HG02884 (cell line): ENCODE measurements at regions not wholly inside any gene's neighbourhood (a gene's known extent, or its start where the extent isn't known, plus 50 kb on each side); places are given as distances from the start of the nearest gene placed in this dataset.

Experiments used
- ATAC-seq: cut with Tn5 transposase; IDR thresholded peaks from one replicate; pipeline ENCODE4 v1.9.1; 2021; ENCODE audit warnings: mild to moderate bottlenecking, moderate library complexity; ENCODE audit not compliant: unreplicated experiment

DNA sequence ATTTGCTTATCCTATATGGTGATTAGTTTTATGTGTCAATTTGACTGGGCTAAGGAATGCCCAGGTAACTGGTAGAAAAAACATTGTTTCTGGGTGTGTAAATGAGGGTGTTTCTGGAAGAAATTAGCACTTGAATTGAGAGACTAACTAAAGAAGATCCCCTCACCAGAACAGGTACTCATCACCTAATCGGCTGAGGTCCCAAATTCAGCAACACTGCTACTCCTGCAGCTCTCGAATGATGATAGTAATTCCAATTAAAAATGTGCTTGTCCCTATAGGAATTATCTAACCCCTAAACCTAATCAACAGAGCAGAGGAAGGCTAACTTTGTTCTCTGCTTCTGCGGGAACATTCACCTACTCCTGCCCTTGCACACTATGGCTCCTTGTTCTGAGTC is 464.5 kb upstream of the CHST9 start:
- no peak for ATAC-seq

DNA sequence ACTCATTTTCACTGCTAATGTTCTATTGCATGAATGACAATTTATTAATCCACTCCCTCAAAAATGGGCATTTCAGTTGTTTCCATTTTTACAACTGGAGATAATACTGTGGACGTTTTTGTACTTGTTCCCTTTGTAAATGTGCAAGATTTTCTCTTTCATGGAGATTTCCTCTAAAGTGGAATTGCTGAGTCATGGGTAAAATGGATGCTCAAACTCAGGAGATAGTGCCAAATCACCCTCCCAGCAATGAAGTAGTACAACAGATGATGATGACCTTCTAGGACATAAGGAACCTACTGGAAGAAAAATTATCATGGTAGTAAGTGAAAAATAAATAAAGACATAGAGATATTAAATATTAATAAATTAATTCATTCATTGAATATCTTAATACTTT is 460.8 kb upstream of the CHST9 start:
- no peak for ATAC-seq

GRCh38 chr18:27636576-27637085 is 451.5 kb upstream of the CHST9 start:
- ATAC-seq = no peak

- no peak for ATAC-seq
Measured at GRCh38 chr18:27632706-27633105, 447.6 kb upstream of the CHST9 start.

DNA sequence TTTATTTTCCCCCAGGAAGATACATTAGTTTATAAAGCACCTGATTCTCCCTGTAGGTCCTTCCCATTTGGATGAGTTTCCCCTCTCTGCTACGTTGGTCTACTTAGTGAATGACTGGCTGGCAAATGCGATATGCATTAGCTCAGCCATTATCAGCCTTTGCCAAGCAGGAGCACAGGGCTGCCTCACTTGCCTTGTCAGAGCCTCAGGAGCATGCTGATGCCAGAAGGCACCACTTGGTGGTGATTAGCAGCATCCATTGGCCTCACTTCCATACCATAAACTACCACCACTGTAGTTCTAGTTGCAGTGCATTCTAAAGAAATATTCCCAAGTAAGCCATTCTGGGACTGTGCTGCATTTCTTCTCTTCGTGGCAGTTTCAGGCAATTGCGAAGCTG is 442.8 kb upstream of the CHST9 start:
- no peak for ATAC-seq

GRCh38 chr18:27621236-27621890 is 436.3 kb upstream of the CHST9 start:
- no peak for ATAC-seq

- ATAC-seq = no peak
Measured at GRCh38 chr18:27619906-27620305, 434.8 kb upstream of the CHST9 start.

- ATAC-seq = no peak
Measured at GRCh38 chr18:27619090-27619772, 434.1 kb upstream of the CHST9 start.

DNA sequence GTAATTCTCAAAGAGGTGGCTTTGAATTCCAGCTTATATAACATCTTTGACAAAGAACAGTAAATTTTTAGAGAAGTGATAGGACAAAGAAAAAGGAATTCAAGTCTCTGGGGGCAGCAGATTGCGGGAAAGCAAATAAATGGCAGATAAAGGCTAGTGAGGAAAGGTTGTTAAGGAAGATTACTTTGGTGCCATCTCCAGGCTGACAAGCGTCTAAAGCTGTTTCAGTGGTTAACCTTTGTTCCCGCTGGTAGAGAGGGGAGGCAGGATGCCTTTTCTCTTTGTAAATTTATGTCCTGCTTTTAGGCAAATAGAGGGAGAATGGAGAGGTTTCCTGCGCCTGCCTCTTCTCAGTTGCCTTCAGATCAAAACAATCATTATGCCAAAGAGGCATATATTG is 431.2 kb upstream of the CHST9 start:
- no peak for ATAC-seq

- no peak for ATAC-seq
Measured at GRCh38 chr18:27614951-27615844, 430.1 kb upstream of the CHST9 start.

GRCh38 chr18:27609221-27609620 is 424.1 kb upstream of the CHST9 start:
- no peak for ATAC-seq

DNA sequence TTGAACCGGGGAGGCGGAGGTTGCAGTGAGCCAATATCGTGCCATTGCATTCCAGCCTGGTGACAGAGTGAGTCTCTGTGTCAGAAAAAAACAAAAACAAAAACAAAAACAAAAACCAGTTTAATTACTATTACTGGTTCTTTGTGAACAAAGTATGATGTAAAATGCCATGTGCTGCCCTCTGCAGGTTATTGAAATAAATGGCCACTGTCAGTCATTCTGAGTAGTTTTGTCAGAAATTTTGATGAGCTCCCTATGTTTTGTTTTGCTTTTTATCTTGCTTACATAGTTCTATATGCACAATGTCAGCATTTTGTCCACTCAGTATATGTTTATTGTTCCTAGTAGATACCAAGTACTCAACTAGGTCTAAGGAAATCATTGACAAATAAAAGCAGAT is 423.6 kb upstream of the CHST9 start:
- no peak for ATAC-seq

DNA sequence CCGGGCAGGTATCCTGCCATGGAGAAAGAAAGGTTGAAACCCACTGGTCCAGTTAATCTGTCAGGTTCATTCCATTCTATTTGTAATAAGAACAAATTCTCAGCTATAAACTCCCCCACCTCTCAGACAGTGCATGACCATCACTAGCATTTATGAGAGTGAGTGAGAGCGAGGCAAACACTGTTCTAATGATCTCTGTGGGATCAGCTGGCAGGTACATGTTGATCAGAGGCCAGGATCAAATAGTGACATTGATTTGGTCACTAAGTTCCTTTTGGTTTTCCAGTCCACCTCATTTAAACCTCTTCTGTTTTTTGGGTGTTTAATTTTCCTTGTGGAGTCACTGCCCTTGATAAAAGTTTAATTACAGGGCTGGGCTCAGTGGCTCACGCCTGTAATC is 423.1 kb upstream of the CHST9 start:
- no peak for ATAC-seq

GRCh38 chr18:27606741-27607140 is 421.6 kb upstream of the CHST9 start:
- ATAC-seq = no peak

DNA sequence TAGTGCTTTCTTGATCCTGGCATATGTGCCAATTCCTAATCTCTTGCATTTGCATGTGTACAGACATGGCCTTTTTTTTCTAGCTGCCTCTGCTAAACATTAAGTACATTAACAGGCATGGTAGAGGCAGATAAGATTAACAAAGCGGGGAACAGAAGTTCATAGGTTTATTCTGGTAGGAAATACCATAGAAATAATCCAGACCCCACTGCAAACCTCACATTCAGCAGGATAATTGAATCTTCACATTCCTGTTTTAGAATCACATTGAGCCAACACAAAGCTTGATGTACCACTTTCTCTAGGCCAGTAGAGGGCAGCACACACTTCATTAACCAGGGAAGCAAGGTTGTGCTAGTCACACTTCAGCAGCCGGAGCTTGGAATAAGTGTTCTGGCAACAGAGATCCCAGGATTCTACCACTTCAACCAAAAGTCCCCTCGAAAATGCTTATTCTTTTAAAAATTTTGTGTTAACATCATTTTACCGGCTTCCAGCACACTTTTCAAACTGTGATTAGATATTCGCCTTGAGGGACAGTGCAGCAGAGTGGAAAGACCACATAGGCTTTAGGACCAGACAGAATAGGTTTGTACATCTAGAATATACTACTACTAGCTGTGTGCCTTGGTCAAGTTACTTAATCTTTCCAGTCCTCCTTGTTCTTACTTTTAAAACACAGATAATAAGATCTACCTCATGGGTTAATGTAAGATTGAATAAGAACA is 420.2 kb upstream of the CHST9 start:
- peak; percentile 86 for ATAC-seq

DNA sequence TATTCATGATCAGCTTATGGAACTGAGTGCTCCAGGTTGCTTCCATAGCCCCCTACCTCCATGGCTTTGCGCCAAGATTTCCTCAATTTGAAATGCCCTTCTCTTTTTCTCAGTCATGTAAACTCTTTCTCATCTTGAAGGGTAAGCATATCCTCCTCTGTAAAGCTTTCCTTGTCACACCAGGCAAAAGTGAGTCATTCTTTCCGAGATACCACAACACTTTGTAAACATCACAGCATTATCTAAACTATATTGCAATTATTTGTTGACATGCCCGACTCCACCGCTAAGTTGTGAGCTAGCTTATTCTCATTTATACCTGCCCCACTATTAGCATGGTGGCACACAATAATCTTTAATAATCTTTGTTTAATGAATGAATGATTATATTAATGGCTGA is 419.5 kb upstream of the CHST9 start:
- no peak for ATAC-seq

DNA sequence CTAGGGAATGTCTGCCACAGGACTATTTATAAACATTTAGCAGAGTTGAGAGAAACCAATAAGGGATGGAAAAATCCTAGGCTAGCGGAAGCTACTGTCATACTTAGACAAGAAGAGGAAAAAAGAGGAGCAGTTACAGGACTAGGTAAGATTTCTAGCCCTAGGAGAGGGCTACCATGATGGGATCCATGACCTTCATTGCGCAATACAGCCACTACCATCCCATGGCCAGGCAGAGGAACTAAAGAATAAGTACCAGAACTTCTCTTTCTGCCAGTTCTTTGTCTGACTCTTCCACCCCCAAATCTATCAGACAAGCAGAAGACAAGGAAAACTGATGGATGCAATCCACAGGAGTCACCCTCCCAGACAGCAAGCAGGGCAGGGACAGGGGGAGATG is 417.0 kb upstream of the CHST9 start:
- ATAC-seq = no peak

- no peak for ATAC-seq
Measured at GRCh38 chr18:27600245-27600644, 415.1 kb upstream of the CHST9 start.

- ATAC-seq = peak; percentile 85
Measured at GRCh38 chr18:27599202-27599829, 414.2 kb upstream of the CHST9 start.

DNA sequence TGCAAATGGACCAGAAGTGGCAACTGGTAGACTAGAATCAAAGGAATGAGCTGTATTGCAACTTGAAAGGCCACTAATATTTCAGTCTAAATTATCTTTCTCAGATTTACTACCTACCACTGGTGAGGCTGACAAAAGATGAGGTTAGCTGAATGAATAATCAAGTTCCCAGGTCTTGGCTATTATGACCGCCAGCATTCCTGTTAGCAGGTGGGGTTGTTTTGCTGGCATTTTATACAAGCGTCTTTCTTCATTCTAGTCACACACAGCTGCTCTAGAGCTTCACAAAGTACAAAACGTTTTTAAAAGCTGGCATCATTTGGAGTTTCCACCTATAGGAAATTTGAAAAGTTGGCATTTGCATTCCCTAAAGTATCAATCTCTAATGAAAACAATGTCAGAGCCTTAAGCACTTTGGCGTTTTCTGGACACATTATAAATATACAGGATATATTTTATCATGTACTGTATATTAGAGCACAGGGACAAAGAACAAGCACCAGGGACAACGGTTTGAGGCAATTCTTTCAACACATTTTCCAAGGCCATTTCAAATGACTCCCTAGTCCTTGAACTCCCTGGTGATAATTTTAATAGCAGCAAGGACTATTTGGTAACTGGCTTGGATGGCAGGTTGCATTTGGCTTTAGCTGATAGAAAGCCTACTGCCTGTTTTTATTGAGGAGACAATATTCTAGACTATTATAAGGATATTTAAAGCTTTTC is 410.2 kb upstream of the CHST9 start:
- no peak for ATAC-seq
